Neural crest cell (in vitro differentiated cells): ENCODE measurements at regions not wholly inside any gene's neighbourhood (a gene's known extent, or its start where the extent isn't known, plus 50 kb on each side); places are given as distances from the start of the nearest gene placed in this dataset.

Source experiments
- DNase-seq: peaks from one replicate; pipeline ENCODE4 v3.0.0; 2021; ENCODE audit warnings: low read depth, mixed read lengths, low spot score
- H3K27ac Mint-ChIP-seq: one replicate; pipeline ENCODE4 v1.8.0; 2021; ENCODE audit warnings: mild to moderate bottlenecking, mixed read lengths; ENCODE audit not compliant: unreplicated experiment
- H3K27me3 Mint-ChIP-seq: 2 replicates; pipeline ENCODE4 v1.8.0; 2021; ENCODE audit warnings: low read depth, mild to moderate bottlenecking, mixed read lengths
- H3K36me3 Mint-ChIP-seq: 2 replicates; pipeline ENCODE4 v1.8.0; 2021; ENCODE audit warnings: low read depth, mild to moderate bottlenecking, mixed read lengths
- H3K4me1 Mint-ChIP-seq: 2 replicates; pipeline ENCODE4 v1.8.0; 2021; ENCODE audit warnings: mixed read lengths
- H3K4me3 Mint-ChIP-seq: one replicate; pipeline ENCODE4 v1.8.0; 2021; ENCODE audit warnings: mild to moderate bottlenecking, mixed read lengths
- H3K9me3 Mint-ChIP-seq: 2 replicates; pipeline ENCODE4 v1.8.0; 2021; ENCODE audit warnings: mixed read lengths
- CTCF ChIP-seq: fragments of 200-600 bp; sonication (generic); conservative IDR thresholded peaks from 2 replicates; pipeline ENCODE4 v1.5.0; 2021; ENCODE audit warnings: antibody characterized with exemption, mild to moderate bottlenecking

- Mint-ChIP-seq H3K36me3 (no peaks in the 10 kb centered on the region), H3K27ac (no peak overlapping the region)
- TF ChIP-seq CTCF, result no peak
Observed at GRCh38 chr4:117400039-117400835, 314.9 kb upstream of the TRAM1L1 start.

DNA sequence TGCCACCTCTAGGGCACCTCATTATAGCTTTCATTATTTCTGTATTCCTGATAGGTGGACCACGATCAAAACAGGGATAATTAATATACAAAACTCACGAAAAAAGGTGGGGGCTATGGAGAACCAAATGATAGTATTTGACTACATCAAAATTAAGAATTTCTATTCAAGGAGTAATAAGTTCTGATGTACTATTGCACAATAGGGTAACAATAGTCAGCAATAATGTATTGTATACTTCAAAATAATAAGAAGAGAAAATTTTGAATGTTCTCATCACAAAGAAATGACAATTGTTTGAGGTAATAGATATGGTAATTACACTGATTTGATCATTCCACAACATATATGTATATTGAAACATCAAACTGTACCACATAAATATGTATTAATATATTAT, 327.3 kb upstream of the TRAM1L1 start:
- no peak for DNase-seq
- no peaks in the 10 kb centered on the region for H3K27me3 Mint-ChIP-seq
- no peaks in the 10 kb centered on the region for H3K4me1 Mint-ChIP-seq
- H3K27ac Mint-ChIP-seq, result no peak overlapping the region
- no peak overlapping the region for H3K4me3 Mint-ChIP-seq
- TF ChIP-seq CTCF, result no peak
- H3K36me3 Mint-ChIP-seq, result no peaks in the 10 kb centered on the region
- no peaks in the 10 kb centered on the region for H3K9me3 Mint-ChIP-seq

More at GRCh38 chr4:117400039-117400835, 314.9 kb upstream of the TRAM1L1 start:
- H3K9me3 Mint-ChIP-seq, result no peaks in the 10 kb centered on the region
- no peaks in the 10 kb centered on the region for H3K27me3 Mint-ChIP-seq
- H3K4me3 Mint-ChIP-seq, result no peak overlapping the region
- no peaks in the 10 kb centered on the region for H3K4me1 Mint-ChIP-seq
- DNase-seq, result no peak

GRCh38 chr4:117417856-117418255, 332.5 kb upstream of the TRAM1L1 start:
- Mint-ChIP-seq H3K27ac (no peak overlapping the region), H3K4me3 (no peak overlapping the region), H3K4me1 (no peaks in the 10 kb centered on the region), H3K27me3 (no peaks in the 10 kb centered on the region), H3K9me3 (no peaks in the 10 kb centered on the region), H3K36me3 (no peaks in the 10 kb centered on the region)
- no peak for TF ChIP-seq CTCF
- no peak for DNase-seq

- Mint-ChIP-seq H3K27me3 (no peaks in the 10 kb centered on the region), H3K4me1 (no peaks in the 10 kb centered on the region), H3K9me3 (peaks cover 4% of the 10 kb centered on the region), H3K4me3 (no peak overlapping the region), H3K27ac (no peak overlapping the region), H3K36me3 (no peaks in the 10 kb centered on the region)
- no peak for TF ChIP-seq CTCF
- DNase-seq, result no peak
Observed at GRCh38 chr4:117420948-117421347, 335.6 kb upstream of the TRAM1L1 start.

DNA sequence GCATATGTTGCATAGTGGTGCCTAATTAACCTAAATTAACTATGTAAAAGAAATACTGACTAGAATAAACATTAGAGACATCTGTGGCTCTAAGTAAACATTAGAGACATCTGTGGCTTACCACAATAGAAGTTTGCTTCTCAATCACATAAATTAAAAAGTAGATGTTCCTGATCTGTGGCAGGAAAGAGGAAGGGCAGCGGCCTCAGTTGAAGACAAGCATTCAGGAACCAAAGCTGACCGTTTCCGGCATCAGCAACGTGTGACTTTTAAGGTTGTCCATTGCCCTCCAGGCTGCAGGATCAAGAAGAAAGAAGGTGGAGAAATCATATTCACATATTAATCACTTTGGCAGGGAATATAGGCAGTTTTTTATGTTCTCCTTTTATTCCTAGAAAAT, 336.3 kb upstream of the TRAM1L1 start:
- peaks cover 4% of the 10 kb centered on the region for H3K9me3 Mint-ChIP-seq
- H3K4me3 Mint-ChIP-seq, result no peak overlapping the region
- H3K27me3 Mint-ChIP-seq, result no peaks in the 10 kb centered on the region
- no peak overlapping the region for H3K27ac Mint-ChIP-seq
- H3K36me3 Mint-ChIP-seq, result no peaks in the 10 kb centered on the region
- no peak for DNase-seq
- TF ChIP-seq CTCF, result no peak
- H3K4me1 Mint-ChIP-seq, result no peaks in the 10 kb centered on the region
